HG03354 (cell line): ENCODE measurements at regions not wholly inside any gene's neighbourhood (a gene's known extent, or its start where the extent isn't known, plus 50 kb on each side); places are given as distances from the start of the nearest gene placed in this dataset.
"Not testable (repeated sequence)": the region's sequence is repeated elsewhere in the genome, so short reads cannot be mapped to it uniquely, and the experiment has no call there.

Experiments
- ATAC-seq: cut with Tn5 transposase; IDR thresholded peaks from one replicate; pipeline ENCODE4 v1.9.1; 2021; ENCODE audit warnings: mild to moderate bottlenecking; ENCODE audit not compliant: unreplicated experiment, poor library complexity, severe bottlenecking

DNA sequence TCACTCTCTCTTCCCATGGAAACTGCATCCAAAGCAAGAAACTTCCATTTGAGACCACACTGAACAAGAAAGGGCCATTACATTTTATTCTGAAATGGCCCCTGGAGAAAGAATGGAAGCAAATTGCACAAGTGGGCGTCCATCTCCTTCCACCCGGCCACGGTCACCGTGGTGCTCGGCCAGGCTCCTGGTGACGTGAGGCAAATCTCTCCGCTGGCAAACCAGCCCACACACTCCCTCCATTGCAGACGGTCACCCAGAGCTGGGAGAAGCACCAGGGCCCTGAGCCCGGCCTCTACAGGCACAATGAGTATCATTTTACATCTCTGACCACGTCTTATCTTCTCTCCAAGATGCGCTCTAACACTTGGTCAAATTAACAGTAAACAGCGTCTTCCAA, 126.1 kb upstream of the FAM20C start:
- no peak for ATAC-seq

- ATAC-seq, result no peak
These were observed 125.6 kb upstream of the FAM20C start for GRCh38 chr7:66741-67140.

DNA sequence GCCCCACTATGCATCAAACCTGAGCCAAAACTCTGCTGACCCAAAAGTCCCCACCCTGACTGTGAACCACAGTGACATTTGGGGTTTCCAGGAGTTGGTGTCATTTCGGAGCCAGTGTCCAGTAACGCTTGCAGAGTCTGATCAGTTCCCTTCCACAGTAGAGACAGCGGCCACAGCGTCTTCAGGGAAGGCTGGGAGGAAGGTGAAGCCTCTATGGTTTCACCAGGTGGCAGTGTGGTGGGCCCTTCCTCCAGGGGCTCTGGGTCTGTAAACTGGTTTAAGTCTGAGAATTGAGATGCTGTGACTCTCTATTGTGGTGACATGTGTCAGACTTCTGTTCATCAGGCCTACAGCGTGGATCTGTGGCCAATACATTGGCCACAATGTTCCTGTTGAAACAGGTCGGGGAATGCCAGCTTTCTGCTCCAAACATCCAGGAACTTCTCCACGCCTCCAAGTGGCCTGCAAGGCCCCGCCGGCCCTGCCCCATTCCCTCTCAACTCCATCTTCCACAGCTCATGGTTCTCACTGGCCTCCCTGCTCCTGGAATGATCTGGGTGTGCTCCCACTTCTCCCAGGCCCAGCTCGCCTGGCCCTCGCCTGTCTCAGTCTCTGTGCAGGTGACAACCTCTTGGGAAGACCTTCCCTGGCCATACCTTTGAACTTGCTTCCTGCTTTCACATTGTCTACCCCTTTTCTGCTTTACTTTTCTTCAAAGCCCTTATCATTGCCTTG, 124.5 kb upstream of the FAM20C start:
- no peak for ATAC-seq

DNA sequence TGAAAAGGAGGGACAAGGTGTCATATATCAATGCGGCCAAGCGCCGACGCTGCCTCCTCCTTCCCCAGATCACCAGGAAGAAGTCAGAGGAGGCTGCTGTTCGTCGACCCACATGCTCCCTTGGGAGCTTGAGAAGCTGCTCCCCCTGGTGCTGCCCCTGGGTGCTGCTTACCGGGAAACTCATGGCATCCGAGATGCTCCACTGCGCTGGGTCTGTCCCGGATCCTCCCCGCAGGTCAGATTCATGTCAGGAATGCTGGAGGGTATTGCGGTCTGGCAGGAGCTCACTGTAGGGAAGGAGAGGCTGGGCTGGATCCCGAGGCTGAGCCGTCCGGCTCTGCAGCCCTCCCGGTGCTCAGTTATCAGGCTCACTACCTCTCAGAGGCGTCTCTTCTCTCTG, 123.7 kb upstream of the FAM20C start:
- no peak for ATAC-seq

GRCh38 chr7:69052-69451, 123.3 kb upstream of the FAM20C start:
- not testable (repeated sequence) for ATAC-seq

- not testable (repeated sequence) for ATAC-seq
These were observed 122.8 kb upstream of the FAM20C start for GRCh38 chr7:69499-70123.

DNA sequence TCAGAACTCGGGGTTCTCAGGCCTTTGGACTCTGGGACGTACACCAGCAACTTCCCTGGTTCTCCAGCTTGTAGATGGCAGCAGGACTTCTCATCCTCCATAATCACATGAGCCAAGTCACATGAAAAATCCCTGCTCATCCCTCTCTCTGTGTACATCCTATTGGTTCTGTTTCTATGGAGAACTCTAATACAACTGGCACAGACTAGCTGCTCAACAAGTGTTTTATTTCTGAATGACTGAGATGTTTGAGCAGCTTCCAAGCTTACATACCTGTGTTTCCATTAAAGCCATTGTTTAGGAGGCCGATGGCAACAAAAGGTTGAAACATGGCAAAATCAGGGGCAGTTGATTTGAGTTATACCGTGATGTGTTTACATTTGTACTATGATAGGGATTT, 122.2 kb upstream of the FAM20C start:
- ATAC-seq, result not testable (repeated sequence)

DNA sequence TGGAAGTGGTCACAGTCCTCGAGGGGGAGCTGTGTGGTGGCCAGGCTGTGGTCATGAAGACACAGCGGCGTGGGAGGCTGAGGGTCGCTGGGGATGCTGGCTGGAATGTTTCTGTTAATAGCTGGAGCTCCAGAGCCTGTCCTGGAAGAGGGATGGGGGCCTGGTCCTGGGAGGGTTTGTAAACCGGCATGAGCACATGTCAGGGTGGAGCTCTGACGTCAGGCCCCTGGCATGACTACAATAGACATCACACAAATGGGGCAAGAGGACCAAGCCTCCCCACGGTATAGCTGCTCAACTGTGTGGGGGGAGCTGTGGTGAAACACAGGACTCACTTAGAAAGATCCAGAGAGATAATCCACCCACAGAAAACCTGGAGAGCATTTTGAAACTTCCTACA, 121.4 kb upstream of the FAM20C start:
- not testable (repeated sequence) for ATAC-seq

DNA sequence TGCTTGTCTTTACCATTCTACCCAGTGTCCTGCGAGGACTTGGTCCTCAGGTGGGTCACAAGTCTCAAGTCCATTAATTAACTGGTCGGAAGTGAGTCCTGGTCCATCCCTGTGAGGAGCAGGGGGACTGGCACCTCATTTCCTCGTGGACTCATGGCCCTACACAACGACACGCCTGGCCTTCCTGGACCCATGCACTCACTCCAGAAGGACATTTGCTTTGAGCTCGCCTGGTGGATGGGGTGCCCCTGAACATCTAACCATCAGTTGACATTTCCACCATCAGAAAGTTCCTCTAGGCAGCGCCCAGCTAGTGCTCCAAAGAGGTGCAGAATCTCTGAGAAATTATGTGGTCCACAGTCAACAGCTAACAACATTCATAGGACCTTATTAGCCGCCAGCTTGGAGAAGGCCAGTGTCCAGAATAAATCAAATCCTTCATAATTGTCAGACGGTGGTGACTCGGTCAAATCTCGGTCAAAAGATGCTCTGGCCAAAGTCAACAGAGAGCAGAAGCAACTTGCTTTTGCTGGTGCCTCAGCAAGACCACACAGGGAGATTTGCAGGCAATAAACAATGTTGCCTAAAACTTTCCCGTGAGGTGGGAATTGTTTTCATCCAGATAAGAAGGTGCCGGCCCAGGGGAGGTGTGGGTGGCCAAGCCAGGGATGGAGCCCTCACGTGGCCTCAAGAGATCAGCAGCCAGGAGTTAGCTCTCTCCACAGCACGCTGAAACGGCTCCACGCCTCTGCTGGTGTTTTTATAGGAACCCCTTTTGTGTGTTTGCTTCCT, 119.9 kb upstream of the FAM20C start:
- ATAC-seq, result not testable (repeated sequence)

DNA sequence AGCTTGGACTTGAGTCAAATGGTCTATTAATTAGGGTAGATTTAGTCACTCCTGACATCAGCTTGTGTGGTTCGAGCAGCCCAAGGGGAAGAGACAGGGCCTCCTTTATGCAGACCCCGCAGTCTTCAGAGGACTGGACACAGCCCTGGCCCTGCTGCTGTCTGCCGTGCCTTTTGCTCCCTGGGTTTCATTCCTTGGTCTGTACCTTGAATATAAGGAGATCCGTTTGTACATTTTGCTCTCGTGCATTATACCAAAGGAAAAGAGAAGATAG, 119.4 kb upstream of the FAM20C start:
- ATAC-seq, result not testable (repeated sequence)

GRCh38 chr7:74008-74540, 118.3 kb upstream of the FAM20C start:
- ATAC-seq, result not testable (repeated sequence)

GRCh38 chr7:75511-75910, 116.9 kb upstream of the FAM20C start:
- not testable (repeated sequence) for ATAC-seq

DNA sequence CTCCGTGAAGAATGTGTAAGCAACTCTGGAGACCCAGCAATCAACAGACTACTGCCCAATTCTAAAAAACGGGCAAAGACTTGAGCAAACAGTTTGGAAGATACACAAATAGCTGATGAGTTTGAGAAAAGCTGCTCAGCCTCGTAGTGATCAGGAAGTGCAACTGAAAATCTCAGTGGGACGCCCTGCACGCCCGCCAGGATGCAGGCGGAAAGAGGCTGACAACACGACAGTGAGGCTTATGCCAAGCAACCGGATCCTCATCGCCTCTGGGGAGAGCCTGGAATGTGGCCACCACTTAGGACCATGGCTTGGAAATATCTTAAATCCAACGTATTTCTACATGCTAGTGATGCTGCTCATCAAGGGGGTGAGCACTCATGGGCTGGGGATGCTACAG, 116.2 kb upstream of the FAM20C start:
- ATAC-seq, result not testable (repeated sequence)

DNA sequence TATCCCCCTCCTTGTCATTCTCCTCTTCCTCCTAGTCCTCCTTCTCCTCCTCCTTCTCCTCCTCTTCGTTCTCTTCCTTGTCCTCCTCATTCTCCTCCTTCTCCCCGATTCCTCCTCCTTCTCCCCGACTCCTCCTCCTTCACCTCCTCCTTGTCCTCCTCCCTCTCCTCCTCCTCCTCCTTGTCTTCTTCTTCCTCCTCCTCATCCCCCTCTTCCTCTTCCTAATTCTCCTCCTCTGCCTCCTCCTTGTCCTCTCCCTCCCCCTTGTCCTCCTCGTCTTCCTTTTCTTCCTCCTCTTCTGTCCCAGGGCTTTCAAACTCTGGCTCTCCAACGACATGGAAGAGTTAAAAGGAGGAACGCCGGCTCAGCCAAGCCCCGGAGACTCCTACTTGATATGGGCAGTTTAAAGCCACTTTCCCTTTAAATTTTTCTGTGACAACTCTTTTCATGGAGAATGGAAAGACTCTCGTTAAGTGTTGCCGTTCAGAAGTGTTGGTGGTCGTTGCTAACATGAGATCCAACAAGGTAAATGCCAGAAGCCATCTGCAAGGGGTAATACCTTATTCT, 115.5 kb upstream of the FAM20C start:
- not testable (repeated sequence) for ATAC-seq

DNA sequence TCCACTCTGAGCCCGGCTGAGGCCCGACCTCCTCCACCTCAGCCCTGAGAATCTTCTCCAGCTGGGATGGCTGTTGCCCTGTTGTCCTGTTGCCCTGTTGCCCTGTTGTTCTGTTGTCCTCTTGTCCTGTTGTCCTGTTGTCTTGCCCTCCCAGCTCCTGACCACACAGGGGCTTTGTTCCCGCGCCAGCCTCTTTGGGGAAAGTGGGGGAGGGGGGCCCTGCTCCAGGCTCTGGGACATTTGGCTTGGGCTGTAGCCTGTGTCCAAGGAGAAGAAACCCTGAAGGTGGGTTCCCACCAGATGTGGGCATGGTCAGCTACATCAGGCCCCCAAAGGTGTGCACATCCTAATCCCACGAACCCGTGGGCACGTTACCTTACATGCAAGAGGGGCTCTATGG, 113.5 kb upstream of the FAM20C start:
- ATAC-seq, result not testable (repeated sequence)

DNA sequence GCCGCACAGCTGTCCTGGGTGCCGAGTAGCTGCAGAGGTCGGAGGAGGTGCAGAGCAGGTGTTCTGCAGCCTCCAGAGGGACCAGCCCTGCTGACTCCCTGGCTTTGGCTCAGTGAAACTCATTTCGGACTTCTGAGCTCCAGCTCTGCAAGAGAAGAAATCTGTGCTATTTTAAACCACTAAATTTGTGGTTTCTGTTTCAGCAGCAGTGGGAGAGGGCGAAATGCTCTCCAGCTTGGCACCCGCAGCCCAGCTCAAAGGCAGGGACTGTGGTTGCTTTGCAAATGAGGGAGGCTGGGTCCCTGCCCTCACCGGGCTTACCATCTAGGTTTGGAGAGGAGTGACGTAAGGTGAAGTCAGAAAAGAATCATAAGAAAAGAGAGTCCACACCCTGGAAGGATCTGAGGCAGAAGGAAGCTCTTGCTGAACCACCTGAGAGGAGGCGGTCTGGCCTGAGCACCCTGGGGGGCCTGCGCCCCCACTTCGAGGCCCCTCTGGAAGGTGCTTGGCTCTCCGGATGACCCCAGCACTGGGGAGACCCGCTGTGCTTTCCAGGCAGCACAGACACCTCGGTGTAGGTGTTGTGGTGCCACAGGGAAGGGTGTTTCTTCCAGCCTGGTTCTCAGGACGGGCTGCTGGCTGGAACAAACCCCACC, 112.8 kb upstream of the FAM20C start:
- not testable (repeated sequence) for ATAC-seq

DNA sequence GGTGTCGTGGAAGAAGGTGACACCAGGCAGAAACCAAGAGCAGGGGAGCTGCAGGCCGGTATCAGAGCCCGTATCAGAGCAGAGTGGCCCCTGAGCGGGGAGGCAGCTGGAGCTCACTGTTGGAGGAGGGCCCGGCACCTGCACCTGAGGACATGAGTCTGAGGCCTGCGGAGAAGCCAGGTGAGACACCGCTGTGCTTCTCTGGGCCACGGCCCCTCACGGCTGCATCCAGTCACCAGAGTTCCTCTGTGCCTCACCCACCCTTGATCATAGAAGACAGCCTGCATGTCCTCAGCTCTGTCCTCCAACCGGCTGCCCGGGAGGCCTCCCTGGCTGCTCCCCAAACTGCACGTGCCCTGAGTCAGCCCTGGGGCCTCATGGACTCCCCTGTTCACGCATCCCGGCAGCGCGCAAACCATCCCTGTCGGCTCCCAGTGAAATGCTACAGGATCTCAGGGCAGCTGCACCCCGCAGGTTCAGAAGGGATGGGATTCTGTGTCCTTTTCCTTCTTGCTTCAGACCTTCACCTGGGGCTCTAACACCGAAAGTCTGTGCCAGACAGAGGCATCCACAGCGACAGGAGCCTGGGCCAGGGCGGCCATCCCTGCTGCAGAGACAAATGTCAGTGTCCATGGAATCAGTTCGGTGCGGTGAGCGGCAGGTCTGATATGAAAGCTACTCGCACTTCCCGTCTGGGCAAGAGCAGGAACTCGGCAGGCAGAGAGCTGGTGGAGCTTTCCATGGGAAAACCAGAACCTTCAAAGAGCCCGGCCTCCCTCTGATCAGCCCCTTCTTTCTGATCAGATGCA, 111.9 kb upstream of the FAM20C start:
- no peak for ATAC-seq

- ATAC-seq, result no peak
These were observed 111.1 kb upstream of the FAM20C start for GRCh38 chr7:81068-81925.
